ENCODE measurements at regions not wholly inside any gene's neighbourhood (a gene's known extent, or its start where the extent isn't known, plus 50 kb on each side); places are given as distances from the start of the nearest gene placed in this dataset.
"Not testable (repeated sequence)": the region's sequence is repeated elsewhere in the genome, so short reads cannot be mapped to it uniquely, and the experiment has no call there.

- in situ Hi-C loops (cut with HindIII; ENCODE audit: low pct_unique_long_range_greater_than_20kb, low sequenced_read_pairs) = not testable (repeated sequence)
Observed at GRCh38 chr1:234795711-234796437, 185.9 kb upstream of the IRF2BP2 start.

GRCh38 chr1:234795007-234795406 is 185.0 kb upstream of the IRF2BP2 start:
- in situ Hi-C loops (cut with HindIII; ENCODE audit: low pct_unique_long_range_greater_than_20kb, low sequenced_read_pairs); DNase-seq (ENCODE audit: low read depth): not testable (repeated sequence)

More at GRCh38 chr1:234795711-234796437, 185.9 kb upstream of the IRF2BP2 start:
- DNase-seq (ENCODE audit: low read depth) = not testable (repeated sequence)

- DNase-seq (ENCODE audit: low read depth); in situ Hi-C loops (cut with HindIII; ENCODE audit: low pct_unique_long_range_greater_than_20kb, low sequenced_read_pairs): not testable (repeated sequence)
Observed at GRCh38 chr1:234794452-234794851, 184.5 kb upstream of the IRF2BP2 start.

- DNase-seq (ENCODE audit: low read depth); in situ Hi-C loops (cut with HindIII; ENCODE audit: low pct_unique_long_range_greater_than_20kb, low sequenced_read_pairs): not testable (repeated sequence)
Observed at GRCh38 chr1:234793924-234794323, 183.9 kb upstream of the IRF2BP2 start.

GRCh38 chr1:234792221-234792864 is 182.4 kb upstream of the IRF2BP2 start:
- in situ Hi-C loops (cut with HindIII; ENCODE audit: low pct_unique_long_range_greater_than_20kb, low sequenced_read_pairs); DNase-seq (ENCODE audit: low read depth): not testable (repeated sequence)

GRCh38 chr1:234791615-234792014 is 181.6 kb upstream of the IRF2BP2 start:
- in situ Hi-C loops (cut with HindIII; ENCODE audit: low pct_unique_long_range_greater_than_20kb, low sequenced_read_pairs); DNase-seq (ENCODE audit: low read depth): not testable (repeated sequence)

- DNase-seq (ENCODE audit: low read depth); in situ Hi-C loops (cut with HindIII; ENCODE audit: low pct_unique_long_range_greater_than_20kb, low sequenced_read_pairs): not testable (repeated sequence)
Observed at GRCh38 chr1:234790333-234790732, 180.4 kb upstream of the IRF2BP2 start.

GRCh38 chr1:234787011-234787584 is 177.1 kb upstream of the IRF2BP2 start:
- in situ Hi-C loops (cut with HindIII; ENCODE audit: low pct_unique_long_range_greater_than_20kb, low sequenced_read_pairs); DNase-seq (ENCODE audit: low read depth): not testable (repeated sequence)

- DNase-seq (ENCODE audit: low read depth); in situ Hi-C loops (cut with HindIII; ENCODE audit: low pct_unique_long_range_greater_than_20kb, low sequenced_read_pairs): not testable (repeated sequence)
Observed at GRCh38 chr1:234785922-234786321, 175.9 kb upstream of the IRF2BP2 start.

- in situ Hi-C loops (cut with HindIII; ENCODE audit: low pct_unique_long_range_greater_than_20kb, low sequenced_read_pairs); DNase-seq (ENCODE audit: low read depth): not testable (repeated sequence)
Observed at GRCh38 chr1:234785471-234785919, 175.5 kb upstream of the IRF2BP2 start.

GRCh38 chr1:234784108-234784507 is 174.1 kb upstream of the IRF2BP2 start:
- in situ Hi-C loops (cut with HindIII; ENCODE audit: low pct_unique_long_range_greater_than_20kb, low sequenced_read_pairs); DNase-seq (ENCODE audit: low read depth): not testable (repeated sequence)

- DNase-seq (ENCODE audit: low read depth) = no peak
- in situ Hi-C loops (cut with HindIII; ENCODE audit: low pct_unique_long_range_greater_than_20kb, low sequenced_read_pairs) = no loop called here
Observed at GRCh38 chr1:234782791-234783190, 172.8 kb upstream of the IRF2BP2 start.

- no peak for DNase-seq (ENCODE audit: low read depth)
- in situ Hi-C loops (cut with HindIII; ENCODE audit: low pct_unique_long_range_greater_than_20kb, low sequenced_read_pairs) = no loop called here
Observed at GRCh38 chr1:234782105-234782751, 172.2 kb upstream of the IRF2BP2 start.

- in situ Hi-C loops (cut with HindIII; ENCODE audit: low pct_unique_long_range_greater_than_20kb, low sequenced_read_pairs) = no loop called here
- DNase-seq (ENCODE audit: low read depth) = no peak
Observed at GRCh38 chr1:234781241-234782065, 171.5 kb upstream of the IRF2BP2 start.

GRCh38 chr1:234780531-234781162 is 170.7 kb upstream of the IRF2BP2 start:
- no peak for DNase-seq (ENCODE audit: low read depth)
- in situ Hi-C loops (cut with HindIII; ENCODE audit: low pct_unique_long_range_greater_than_20kb, low sequenced_read_pairs) = no loop called here

- in situ Hi-C loops (cut with HindIII; ENCODE audit: low pct_unique_long_range_greater_than_20kb, low sequenced_read_pairs) = no loop called here
- DNase-seq (ENCODE audit: low read depth) = no peak
Observed at GRCh38 chr1:234780112-234780511, 170.1 kb upstream of the IRF2BP2 start.

GRCh38 chr1:234779600-234779999 is 169.6 kb upstream of the IRF2BP2 start:
- DNase-seq (ENCODE audit: low read depth); in situ Hi-C loops (cut with HindIII; ENCODE audit: low pct_unique_long_range_greater_than_20kb, low sequenced_read_pairs): not testable (repeated sequence)

Measured in Caki2 (cell line).